CD1c-positive myeloid dendritic cell (primary cell): ENCODE measurements at regions not wholly inside any gene's neighbourhood (a gene's known extent, or its start where the extent isn't known, plus 50 kb on each side); places are given as distances from the start of the nearest gene placed in this dataset.
"Not testable (repeated sequence)": the region's sequence is repeated elsewhere in the genome, so short reads cannot be mapped to it uniquely, and the experiment has no call there.

Source experiments
- DNase-seq: peaks from one replicate; pipeline ENCODE4 v3.0.0-alpha.2; 2016; ENCODE audit errors: extremely low spot score

DNA sequence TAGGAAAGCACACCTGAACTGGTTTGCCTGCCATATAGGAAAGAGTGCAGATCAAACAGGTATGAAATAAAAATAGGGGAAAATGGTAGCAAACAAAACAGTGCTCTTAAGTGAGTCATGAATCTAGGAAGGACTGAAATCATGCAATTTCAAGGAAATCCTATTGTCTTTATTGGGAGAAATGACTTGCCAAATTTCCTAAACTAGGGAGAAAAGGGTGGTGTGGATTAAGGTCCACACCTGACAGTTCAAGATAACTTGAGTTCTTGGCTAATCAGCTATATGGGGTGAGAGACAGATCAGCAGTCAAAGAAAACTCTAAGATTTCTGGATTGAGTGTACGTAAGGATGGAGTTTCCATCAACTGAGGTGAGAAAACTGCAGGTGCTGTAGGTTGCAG, 101.1 kb downstream of the PRKAB2 start:
- DNase-seq = no peak

DNA sequence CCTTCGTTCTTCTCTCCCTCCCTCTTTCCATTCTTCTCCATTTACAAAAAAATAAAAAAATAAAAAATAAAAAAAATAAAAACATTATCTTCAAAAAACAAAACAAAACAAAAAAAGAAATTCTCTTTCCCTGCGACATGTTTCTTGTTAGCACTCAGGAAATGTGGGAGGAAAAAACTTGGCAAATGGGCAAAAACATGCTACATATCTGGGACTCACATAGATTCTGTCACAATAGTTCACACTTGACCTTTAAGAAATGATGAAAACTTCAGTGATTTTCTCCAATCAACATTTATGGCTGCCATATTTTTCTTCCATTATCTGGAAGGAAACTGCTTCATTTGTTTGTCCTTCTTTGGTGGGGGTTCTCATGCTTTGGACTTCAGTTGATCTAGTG, 109.3 kb downstream of the PRKAB2 start:
- no peak for DNase-seq

- DNase-seq = not testable (repeated sequence)
Observed at GRCh38 chr1:147061880-147062279, 110.4 kb downstream of the PRKAB2 start.

- no peak for DNase-seq
Observed at GRCh38 chr1:147053269-147053668, 115.1 kb downstream of the NBPF12 start.

GRCh38 chr1:147052677-147053076, 114.6 kb downstream of the NBPF12 start:
- no peak for DNase-seq

DNA sequence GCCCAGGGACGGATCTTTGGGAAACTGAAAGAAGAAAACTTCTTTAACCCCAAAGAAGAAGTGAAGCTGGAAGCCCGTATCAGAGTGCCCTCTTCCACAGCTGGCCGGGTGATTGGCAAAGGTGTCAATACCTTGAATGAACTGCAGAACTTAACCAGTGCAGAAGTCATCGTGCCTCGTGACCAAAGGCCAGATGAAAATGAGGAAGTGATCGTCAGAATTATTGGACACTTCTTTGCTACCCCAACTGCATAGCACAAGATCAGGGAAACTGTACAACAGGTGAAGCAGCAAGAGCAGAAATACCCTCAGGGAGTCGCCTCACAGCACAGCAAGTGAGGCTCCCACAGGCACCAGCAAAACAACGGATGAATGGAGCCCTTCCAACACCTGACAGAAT, 114.0 kb downstream of the NBPF12 start:
- no peak for DNase-seq

DNA sequence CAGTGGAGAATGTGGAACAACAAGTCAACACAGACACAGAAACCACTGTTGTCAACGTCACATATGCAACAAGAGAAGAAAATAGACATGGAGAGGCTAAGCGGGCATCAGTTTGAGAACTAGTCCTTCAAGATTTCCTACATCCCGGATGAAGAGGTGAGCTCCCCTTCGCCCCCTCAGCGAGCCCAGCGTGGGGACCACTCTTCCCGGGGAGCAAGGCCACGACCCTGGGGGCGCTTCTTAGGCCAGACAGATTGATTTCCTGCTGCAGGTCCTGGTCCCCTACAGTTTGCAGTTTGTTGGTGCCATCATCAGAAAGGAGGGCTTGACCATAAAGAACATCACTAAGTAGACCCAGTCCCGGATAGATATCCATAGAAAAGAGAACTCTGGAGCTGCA, 113.0 kb downstream of the NBPF12 start:
- DNase-seq = no peak

GRCh38 chr1:147050654-147051053, 112.5 kb downstream of the NBPF12 start:
- no peak for DNase-seq

DNA sequence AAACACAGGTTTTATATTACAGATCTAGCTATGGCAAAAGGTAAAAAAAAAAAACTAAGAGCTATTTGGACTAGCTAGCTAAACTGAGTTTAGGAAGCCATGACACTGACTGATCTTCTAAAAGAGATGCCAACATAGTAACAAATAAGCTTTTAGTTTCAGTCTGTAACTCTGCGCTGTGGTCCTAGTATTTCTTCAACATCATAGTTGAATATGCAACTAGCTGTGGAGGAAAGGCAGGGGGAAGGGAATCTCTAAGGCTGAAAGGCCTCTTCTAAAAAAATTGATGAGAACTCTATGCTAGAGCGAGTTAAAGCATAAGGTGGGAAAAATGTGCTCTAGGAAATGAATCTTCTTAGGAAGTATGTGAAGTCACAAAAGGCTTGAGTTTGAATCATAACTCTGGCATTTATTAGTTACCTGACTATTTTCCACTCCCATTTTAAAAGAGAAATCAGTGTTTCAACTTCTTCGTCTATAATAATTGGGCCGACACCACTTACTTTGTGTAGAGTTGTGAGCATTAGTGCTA, 108.8 kb downstream of the NBPF12 start:
- DNase-seq = not testable (repeated sequence)

- peak; percentile 24 for DNase-seq
Observed at GRCh38 chr1:147046189-147046862, 108.2 kb downstream of the NBPF12 start.
